Activated effector memory CD4-positive, alpha-beta T cell treated with anti-CD3 and anti-CD28 coated beads, Interleukin-2, amount 50 U/mL, for 16 hours (primary cell): ENCODE measurements at regions not wholly inside any gene's neighbourhood (a gene's known extent, or its start where the extent isn't known, plus 50 kb on each side); places are given as distances from the start of the nearest gene placed in this dataset.
"Not testable (repeated sequence)": the region's sequence is repeated elsewhere in the genome, so short reads cannot be mapped to it uniquely, and the experiment has no call there.

Source experiments
- DNase-seq: peaks from one replicate; pipeline ENCODE4 v3.0.0-alpha.2; 2020

- DNase-seq, result no peak
These were observed 777.4 kb upstream of the CHD1 start for GRCh38 chr5:99706160-99706559.

GRCh38 chr5:99702565-99702964 is 773.8 kb upstream of the CHD1 start:
- DNase-seq, result no peak

GRCh38 chr5:99694884-99695283 is 766.1 kb upstream of the CHD1 start:
- no peak for DNase-seq

GRCh38 chr5:99686538-99686937 is 757.7 kb upstream of the CHD1 start:
- DNase-seq, result no peak

- no peak for DNase-seq
These were observed 747.2 kb upstream of the CHD1 start for GRCh38 chr5:99675974-99676373.

- no peak for DNase-seq
These were observed 745.3 kb upstream of the CHD1 start for GRCh38 chr5:99674101-99674500.

GRCh38 chr5:99664972-99665371 is 736.2 kb upstream of the CHD1 start:
- DNase-seq, result no peak

- DNase-seq, result no peak
These were observed 722.5 kb upstream of the CHD1 start for GRCh38 chr5:99651298-99651697.

GRCh38 chr5:99646011-99646647 is 717.3 kb upstream of the CHD1 start:
- no peak for DNase-seq

GRCh38 chr5:99644822-99645221 is 716.0 kb upstream of the CHD1 start:
- no peak for DNase-seq

- DNase-seq, result no peak
These were observed 711.8 kb upstream of the CHD1 start for GRCh38 chr5:99640646-99641045.

- no peak for DNase-seq
These were observed 711.1 kb upstream of the CHD1 start for GRCh38 chr5:99639905-99640304.

GRCh38 chr5:99636663-99637062 is 707.9 kb upstream of the CHD1 start:
- DNase-seq, result no peak

GRCh38 chr5:99621772-99622681 is 693.2 kb upstream of the CHD1 start:
- no peak for DNase-seq

- no peak for DNase-seq
These were observed 688.5 kb upstream of the CHD1 start for GRCh38 chr5:99617335-99617734.

- DNase-seq, result no peak
These were observed 686.1 kb upstream of the CHD1 start for GRCh38 chr5:99614888-99615287.

GRCh38 chr5:99607124-99607523 is 678.3 kb upstream of the CHD1 start:
- DNase-seq, result no peak

GRCh38 chr5:99605904-99606303 is 677.1 kb upstream of the CHD1 start:
- no peak for DNase-seq

- DNase-seq, result no peak
These were observed 672.1 kb upstream of the CHD1 start for GRCh38 chr5:99600952-99601351.

GRCh38 chr5:99590806-99591205 is 662.0 kb upstream of the CHD1 start:
- no peak for DNase-seq

GRCh38 chr5:99589424-99589823 is 660.6 kb upstream of the CHD1 start:
- DNase-seq, result no peak

- DNase-seq, result no peak
These were observed 659.2 kb upstream of the CHD1 start for GRCh38 chr5:99587983-99588382.

GRCh38 chr5:99586878-99587277 is 658.1 kb upstream of the CHD1 start:
- DNase-seq, result no peak

- DNase-seq, result not testable (repeated sequence)
These were observed 652.4 kb upstream of the CHD1 start for GRCh38 chr5:99581204-99581603.
